IMR-90 (cell line): ENCODE measurements at regions not wholly inside any gene's neighbourhood (a gene's known extent, or its start where the extent isn't known, plus 50 kb on each side); places are given as distances from the start of the nearest gene placed in this dataset.

ENCODE experiments used
- ATAC-seq: fragments of 200-7000 bp; cut with Tn5 transposase; 2 replicates; pipeline ENCODE4 v1.9.1; 2020; ENCODE audit warnings: low read depth, mild to moderate bottlenecking, moderate library complexity
- BruUV-seq: library from RNA; stranded (reverse); fragments of 400-500 nt; replicated peaks from 2 replicates; lab custom pipeline; 2021; lab: Mats Ljungman, UMichigan
- CTCF ChIA-PET: fragments of 300-600 bp; formaldehyde crosslinking; extraction: SDS; loops from one replicate; lab custom pipeline; 2021; ENCODE audit warnings: antibody characterized with exemption; lab: Yijun Ruan, JAX
- POLR2A ChIA-PET: fragments of 300-600 bp; sonication (Branson Sonifier 250); formaldehyde crosslinking; loops from one replicate; lab custom pipeline; 2022; ENCODE audit warnings: antibody characterized with exemption; ENCODE audit not compliant: unreplicated experiment; lab: Charles Lee
- DNase-seq: peaks from one replicate; pipeline ENCODE4 v3.0.0; 2013
- H2AFZ ChIP-seq: replicated peaks from 2 replicates; pipeline ENCODE3; 2013; ENCODE audit warnings: low read length, mild to moderate bottlenecking; ENCODE audit not compliant: poor library complexity
- H2AK5ac ChIP-seq: 2 replicates; pipeline ENCODE4 v1.6.1; 2013; ENCODE audit warnings: low read depth, low read length, inconsistent platforms
- H2AK9ac ChIP-seq: replicated peaks from 2 replicates; pipeline ENCODE3; 2013; ENCODE audit warnings: mild to moderate bottlenecking, low read depth, low read length, moderate library complexity; ENCODE audit not compliant: poor library complexity
- H2BK120ac ChIP-seq: 2 replicates; pipeline ENCODE4 v1.6.1; 2013; ENCODE audit warnings: low read depth, low read length, inconsistent platforms
- H2BK15ac ChIP-seq: 3 replicates; pipeline ENCODE4 v1.6.1; 2013; ENCODE audit warnings: low read depth, low read length, inconsistent platforms
- H2BK20ac ChIP-seq: 2 replicates; pipeline ENCODE4 v1.6.1; 2013; ENCODE audit warnings: low read depth, mild to moderate bottlenecking, inconsistent platforms, low read length, moderate library complexity
- H2BK5ac ChIP-seq: 2 replicates; pipeline ENCODE4 v1.6.1; 2013; ENCODE audit warnings: mild to moderate bottlenecking, low read depth, low read length, inconsistent platforms; ENCODE audit not compliant: poor library complexity, severe bottlenecking
- H3K14ac ChIP-seq: replicated peaks from 2 replicates; pipeline ENCODE4 v1.6.1; 2013; ENCODE audit warnings: low read depth, low read length, inconsistent platforms
- H3K18ac ChIP-seq: 2 replicates; pipeline ENCODE4 v1.6.1; 2013; ENCODE audit warnings: low read depth, low read length, control low read depth
- H3K23ac ChIP-seq: 2 replicates; pipeline ENCODE4 v1.6.1; 2013; ENCODE audit warnings: low read depth, low read length, inconsistent platforms
- H3K27ac ChIP-seq: 2 replicates; pipeline ENCODE4 v1.5.1; 2013; ENCODE audit warnings: mild to moderate bottlenecking, control low read depth, low read length; ENCODE audit not compliant: insufficient read depth
- H3K27me3 ChIP-seq: 2 replicates; pipeline ENCODE4 v1.6.1; 2013; ENCODE audit warnings: low read length; ENCODE audit not compliant: control insufficient read depth, insufficient read depth
- H3K36me3 ChIP-seq: 2 replicates; pipeline ENCODE4 v1.6.1; 2013; ENCODE audit warnings: low read length, mixed read lengths; ENCODE audit not compliant: control insufficient read depth, insufficient read depth
- H3K4ac ChIP-seq: 2 replicates; pipeline ENCODE4 v1.6.1; 2013; ENCODE audit warnings: low read depth, low read length, inconsistent platforms
- H3K4me1 ChIP-seq: 2 replicates; pipeline ENCODE4 v1.6.1; 2013; ENCODE audit warnings: low read length, mixed read lengths; ENCODE audit not compliant: control insufficient read depth, insufficient read depth
- H3K4me2 ChIP-seq: 2 replicates; pipeline ENCODE4 v1.6.1; 2013; ENCODE audit warnings: low read depth, mild to moderate bottlenecking, control low read depth, low read length, moderate library complexity
- H3K4me3 ChIP-seq: 2 replicates; pipeline ENCODE4 v1.5.1; 2013; ENCODE audit warnings: low read depth, mild to moderate bottlenecking, control low read depth, low read length, moderate library complexity; ENCODE audit not compliant: insufficient read depth
- H3K56ac ChIP-seq: 2 replicates; pipeline ENCODE4 v1.6.1; 2013; ENCODE audit warnings: low read length, inconsistent platforms; ENCODE audit not compliant: insufficient read depth; ENCODE audit errors: extremely low read depth
- H3K79me1 ChIP-seq, 2 experiments: 2 replicates each; pipeline ENCODE4 v1.6.1; 2013; ENCODE audit warnings: low read length in 2 of 2, inconsistent platforms in 1 of 2, low read depth in 1 of 2
- H3K9ac ChIP-seq: 2 replicates; pipeline ENCODE4 v1.6.1; 2013; ENCODE audit warnings: low read depth, low read length, control low read depth
- H3K9me1 ChIP-seq: 2 replicates; pipeline ENCODE4 v1.6.1; 2013; ENCODE audit warnings: low read length, inconsistent platforms; ENCODE audit not compliant: insufficient read depth
- H3K9me3 ChIP-seq: 2 replicates; pipeline ENCODE4 v1.6.1; 2013; ENCODE audit warnings: low read length; ENCODE audit not compliant: control insufficient read depth, insufficient read depth
- H4K20me1 ChIP-seq: 2 replicates; pipeline ENCODE4 v1.6.1; 2013; ENCODE audit warnings: low read length, inconsistent platforms; ENCODE audit not compliant: insufficient read depth
- H4K5ac ChIP-seq: 2 replicates; pipeline ENCODE4 v1.6.1; 2013; ENCODE audit warnings: mild to moderate bottlenecking, low read depth, low read length, control low read depth
- H4K8ac ChIP-seq, 2 experiments: 2 replicates each; pipeline ENCODE4 v1.6.1; 2013; ENCODE audit warnings: low read depth in 2 of 2, low read length in 2 of 2, control low read depth in 1 of 2, inconsistent platforms in 1 of 2
- H4K91ac ChIP-seq: 2 replicates; pipeline ENCODE4 v1.6.1; 2013; ENCODE audit warnings: low read depth, low read length, inconsistent platforms; ENCODE audit not compliant: insufficient read depth
- FOS ChIP-seq: fragments of 150-350 bp; IDR thresholded peaks from 2 replicates; pipeline ENCODE4 v1.6.1; 2016; ENCODE audit warnings: low read depth, low read length
- SMC3 ChIP-seq: fragments of 150-350 bp; IDR thresholded peaks from 2 replicates; pipeline ENCODE4 v1.6.1; 2016; ENCODE audit warnings: low read depth, mild to moderate bottlenecking, antibody characterized with exemption, low read length, moderate library complexity
- USF2 ChIP-seq: fragments of 150-350 bp; IDR thresholded peaks from 2 replicates; pipeline ENCODE4 v1.6.1; 2017; ENCODE audit warnings: mild to moderate bottlenecking, antibody characterized with exemption, low read length, low read depth
- WGBS, 2 experiments: methylation state at CpG; one replicate each; pipeline versions ENCODE4 v1.1.5 to v1.1.7; 2013; ENCODE audit warnings: missing lambda C conversion rate in 2 of 2; ENCODE audit not compliant: insufficient read length in 1 of 2; ENCODE audit errors: extremely low coverage in 2 of 2; 5-methylcytosine and 5-hydroxymethylcytosine counted together
- dilution Hi-C: fragments of 300-500 bp; cut with HindIII; formaldehyde crosslinking; loops from one replicate; pipeline ENCODE4 v1.14.3; 2018; ENCODE audit warnings: low sequenced_read_pairs; ENCODE audit not compliant: unreplicated experiment
- in situ Hi-C: fragments of 300-500 bp; cut with MboI; formaldehyde crosslinking; loops from 3 replicates; pipeline ENCODE4 v1.14.3; 2019; ENCODE audit warnings: low sequenced_read_pairs, inconsistent platforms, mixed read lengths
- intact Hi-C: fragments of 100-400 bp; cut with micrococcal nuclease; formaldehyde crosslinking; loops from 2 replicates; pipeline ENCODE4 v1.10.0; 2022

- H4K91ac ChIP-seq, result no peak overlapping the region
- ATAC-seq (no peak), DNase-seq (no peak)
- no CpG with 5 or more reads among the region's 5 CpGs for WGBS, 2 experiments
- H2AK9ac ChIP-seq, result no peak overlapping the region
- no peak overlapping the region for H2AFZ ChIP-seq
- no peaks in the 10 kb centered on the region for H3K27me3 ChIP-seq
- H2BK15ac ChIP-seq, result no peak overlapping the region
- intact Hi-C loops, result no loop called here
- no peaks in the 10 kb centered on the region for H3K79me1 ChIP-seq
- no peaks in the 10 kb centered on the region for H4K20me1 ChIP-seq
- no peaks in the 10 kb centered on the region for H3K4me1 ChIP-seq
- H2BK120ac ChIP-seq, result no peak overlapping the region
- BruUV-seq, result no TSS peak
- ChIA-PET CTCF (no interaction called here), POLR2A (no interaction called here)
- in situ Hi-C loops, result no loop called here
- no peak overlapping the region for H3K4me3 ChIP-seq
- no peak overlapping the region for H4K5ac ChIP-seq
- TF ChIP-seq FOS, result no peak
- TF ChIP-seq SMC3, result no peak
- no peak for TF ChIP-seq USF2
- H2AK5ac ChIP-seq, result no peak overlapping the region
- H3K9me1 ChIP-seq, result no peaks in the 10 kb centered on the region
- dilution Hi-C loops, result no loop called here
- no peak overlapping the region for H2BK20ac ChIP-seq
- no peak overlapping the region for H3K23ac ChIP-seq
- H4K8ac ChIP-seq, result no peak overlapping the region
- no peak overlapping the region for H2BK5ac ChIP-seq
- no peak overlapping the region for H3K27ac ChIP-seq
- no peak overlapping the region for H3K9ac ChIP-seq
- H3K18ac ChIP-seq, result no peak overlapping the region
- no peak overlapping the region for H3K4ac ChIP-seq
- no peaks in the 10 kb centered on the region for H3K36me3 ChIP-seq
- H3K14ac ChIP-seq, result no peak overlapping the region
- no peak overlapping the region for H3K4me2 ChIP-seq
- H3K56ac ChIP-seq, result no peak overlapping the region
- peaks cover 19% of the 10 kb centered on the region for H3K9me3 ChIP-seq
These were observed 684.6 kb upstream of the SOX11 start for GRCh38 chr2:5007596-5007995.
